AG04449 (cell line): ENCODE measurements at regions not wholly inside any gene's neighbourhood (a gene's known extent, or its start where the extent isn't known, plus 50 kb on each side); places are given as distances from the start of the nearest gene placed in this dataset.
"Not testable (repeated sequence)": the region's sequence is repeated elsewhere in the genome, so short reads cannot be mapped to it uniquely, and the experiment has no call there.

Experiments
- CTCF ChIA-PET: fragments of 350-600 bp; formaldehyde crosslinking; extraction: SDS; loops from one replicate; lab custom pipeline; 2021; ENCODE audit warnings: antibody characterized with exemption; lab: Yijun Ruan, JAX
- POLR2A ChIA-PET: fragments of 400-600, 350-600 bp; formaldehyde crosslinking; extraction: SDS; loops from one replicate; lab custom pipeline; 2020; ENCODE audit warnings: antibody characterized with exemption, inconsistent platforms; lab: Yijun Ruan, JAX
- DNase-seq: peaks from one replicate; pipeline ENCODE4 v3.0.0-alpha.2; 2010; ENCODE audit warnings: low read depth, low spot score
- H3K4me3 ChIP-seq: 2 replicates; pipeline ENCODE4 v1.5.1; 2011; ENCODE audit warnings: low read depth, mild to moderate bottlenecking, control low read depth, low read length
- CTCF ChIP-seq: IDR thresholded peaks from one replicate; pipeline ENCODE4 v1.5.1; 2011; ENCODE audit warnings: mild to moderate bottlenecking, moderate library complexity, low read length, control low read depth, inconsistent platforms; ENCODE audit not compliant: insufficient read depth; ENCODE audit errors: missing control alignments

DNA sequence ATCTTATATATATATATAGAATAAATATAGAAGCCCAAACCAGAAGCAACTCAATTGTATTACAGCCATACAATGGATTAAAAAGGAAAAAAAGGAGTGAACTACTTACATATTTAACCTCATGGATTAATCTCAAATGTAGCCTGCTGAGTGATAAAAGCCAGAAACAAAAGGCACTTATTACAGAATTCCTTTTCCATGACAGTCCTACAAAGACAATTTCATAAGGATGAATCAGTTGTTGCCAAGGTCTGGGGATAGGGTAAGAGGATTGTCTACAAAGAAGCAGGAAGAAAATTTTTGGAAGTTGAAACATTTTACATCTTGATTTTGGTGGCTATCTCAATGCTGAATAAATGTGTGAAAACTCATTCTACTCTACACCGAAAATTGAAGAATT, 103.9 kb upstream of the DCC start:
- TF ChIP-seq CTCF = no peak
- no peak overlapping the region for H3K4me3 ChIP-seq
- DNase-seq = peak; percentile 14
- POLR2A ChIA-PET = no interaction called here
- CTCF ChIA-PET = interaction anchor here (1.3 kb wide), 1 partner anchor 33 kb away, joined by 3 read pairs; no protein-coding TSS in a partner anchor

DNA sequence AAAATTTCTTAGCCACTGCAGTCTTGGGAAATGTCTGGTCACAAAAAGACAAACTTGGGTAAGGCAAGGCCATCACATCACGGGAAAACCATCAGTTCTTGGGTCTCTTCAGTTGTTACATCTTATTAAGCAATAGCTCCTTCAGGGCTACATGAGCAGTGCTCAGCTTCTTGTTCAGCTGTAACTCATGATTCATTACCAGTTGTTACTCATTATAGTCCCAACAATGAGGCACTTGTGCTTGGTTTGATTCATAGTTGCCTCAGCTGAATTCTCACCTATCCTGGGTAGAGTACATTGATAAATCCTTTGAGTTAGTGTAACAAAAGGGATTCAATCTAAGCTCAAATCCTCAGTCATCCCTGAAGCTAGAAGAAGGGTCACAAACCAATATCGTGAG, 102.4 kb upstream of the DCC start:
- no peak for DNase-seq
- ChIA-PET CTCF (no interaction called here), POLR2A (no interaction called here)
- H3K4me3 ChIP-seq = no peak overlapping the region
- no peak for TF ChIP-seq CTCF

GRCh38 chr18:52242711-52243110, 97.3 kb upstream of the DCC start:
- CTCF ChIA-PET = no interaction called here
- TF ChIP-seq CTCF = no peak
- POLR2A ChIA-PET = no interaction called here
- no peak overlapping the region for H3K4me3 ChIP-seq
- no peak for DNase-seq

GRCh38 chr18:52244658-52245057, 95.3 kb upstream of the DCC start:
- POLR2A ChIA-PET = no interaction called here
- CTCF ChIA-PET = no interaction called here
- no peak overlapping the region for H3K4me3 ChIP-seq
- no peak for TF ChIP-seq CTCF
- no peak for DNase-seq

DNA sequence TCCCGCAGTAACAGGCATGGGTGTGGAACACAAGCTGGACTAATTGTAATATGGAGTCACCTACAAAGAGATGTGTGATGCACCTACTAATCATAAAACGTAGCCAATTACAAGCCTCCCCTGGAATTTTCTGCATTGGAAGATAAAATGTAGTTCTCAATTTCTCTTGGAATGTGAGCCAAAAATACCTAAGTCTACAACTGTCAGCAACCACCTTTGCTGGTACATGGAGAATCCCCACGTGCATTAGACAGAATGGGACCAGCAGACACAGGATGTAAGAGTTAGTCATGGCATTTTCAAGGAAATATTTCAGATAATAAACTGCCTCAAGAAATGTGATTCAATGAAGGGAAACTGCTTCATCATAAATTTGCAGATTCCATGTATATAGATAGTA, 85.6 kb upstream of the DCC start:
- no peak overlapping the region for H3K4me3 ChIP-seq
- DNase-seq = no peak
- ChIA-PET CTCF (no interaction called here), POLR2A (no interaction called here)
- TF ChIP-seq CTCF = no peak

DNA sequence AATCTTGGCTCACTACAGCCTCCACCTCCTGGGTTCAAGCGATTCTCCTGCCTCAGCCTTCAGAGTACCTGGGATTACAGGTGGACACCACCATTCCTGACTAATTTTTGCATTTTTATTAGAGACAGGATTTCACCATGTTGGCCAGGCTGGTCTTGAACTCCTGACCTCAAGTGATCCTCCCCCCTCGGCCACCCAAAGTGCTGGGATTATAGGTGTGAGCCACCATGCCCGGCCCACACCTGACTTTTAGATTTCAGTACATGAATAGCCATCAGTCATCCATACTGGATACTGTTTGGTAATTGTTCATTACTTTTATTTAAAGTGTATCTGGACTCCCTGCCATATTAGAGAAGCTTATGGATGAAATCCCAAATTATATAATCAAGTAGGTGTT, 82.6 kb upstream of the DCC start:
- H3K4me3 ChIP-seq, POLR2A ChIA-PET, DNase-seq, CTCF ChIA-PET: not testable (repeated sequence)

GRCh38 chr18:52275817-52276216, 64.2 kb upstream of the DCC start:
- no peak for DNase-seq
- POLR2A ChIA-PET = no interaction called here
- CTCF ChIA-PET = no interaction called here
- TF ChIP-seq CTCF = no peak
- H3K4me3 ChIP-seq = no peak overlapping the region
